ENCODE measurements at regions not wholly inside any gene's neighbourhood (a gene's known extent, or its start where the extent isn't known, plus 50 kb on each side); places are given as distances from the start of the nearest gene placed in this dataset.

DNA sequence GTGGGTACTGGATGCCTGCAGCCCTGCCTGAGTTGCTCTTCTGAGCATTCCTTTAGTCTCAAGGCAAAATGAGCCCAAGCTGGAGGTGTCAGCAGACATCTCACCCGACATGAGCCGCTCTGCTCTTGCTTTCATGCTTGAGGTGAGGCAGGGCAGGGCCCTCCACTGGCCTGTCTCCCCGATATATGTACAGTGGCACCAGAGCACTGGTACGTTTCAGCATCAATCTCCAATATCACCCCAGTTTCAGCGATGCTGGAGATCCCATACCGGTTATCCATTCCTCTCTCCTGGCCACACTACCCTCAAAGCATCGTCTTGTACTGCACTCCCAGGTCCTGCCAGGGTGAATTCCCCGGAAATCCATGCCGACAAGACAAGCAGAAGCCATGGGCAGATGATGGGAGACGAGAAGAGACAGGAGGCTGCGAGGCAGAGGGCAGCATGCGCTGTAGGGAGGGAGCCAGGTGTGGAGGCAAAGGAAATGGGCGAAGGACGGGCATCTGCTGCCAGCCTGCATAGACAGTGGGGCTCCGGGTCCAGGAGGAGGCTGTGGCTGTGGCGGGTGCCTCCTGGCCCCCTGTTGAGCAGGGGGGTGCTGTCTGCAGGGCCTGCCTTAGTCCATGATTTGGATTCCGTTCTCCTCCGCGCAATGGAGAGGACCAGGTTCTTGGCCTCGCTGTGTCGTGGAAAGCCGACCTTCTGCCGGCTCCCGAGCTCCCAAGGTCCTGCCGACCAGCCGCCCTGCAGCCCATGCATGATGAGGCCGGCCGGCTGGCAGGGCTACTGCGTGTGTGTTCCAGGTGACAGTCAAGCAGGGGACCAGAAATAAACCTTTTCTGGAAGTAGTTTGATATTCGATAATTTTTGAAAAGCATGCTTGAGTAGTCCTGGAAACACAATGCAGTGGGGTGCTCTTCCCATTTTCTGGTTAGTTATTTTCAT, 152.2 kb upstream of the IRX2 start:
- Histone ChIP-seq H3K4me1 (replicated peaks) (no peaks in the 10 kb centered on the region), H3K36me3 (no peaks in the 10 kb centered on the region), H3K4me3 (no peak overlapping the region), H3K27me3 (replicated peaks) (no peaks in the 10 kb centered on the region), H3K27ac (no peak overlapping the region), H3K9me3 (replicated peaks) (peaks cover 39% of the 10 kb centered on the region)
- peak in 1 of 2 experiments; percentile 36 for DNase-seq (ENCODE audit: low read depth in 1 of 2, low spot score in 2 of 2)

GRCh38 chr5:2902742-2903297, 151.3 kb upstream of the IRX2 start:
- Histone ChIP-seq H3K9me3 (replicated peaks) (peaks cover 45% of the 10 kb centered on the region), H3K4me1 (replicated peaks) (no peaks in the 10 kb centered on the region), H3K36me3 (no peaks in the 10 kb centered on the region), H3K4me3 (no peak overlapping the region), H3K27me3 (replicated peaks) (no peaks in the 10 kb centered on the region), H3K27ac (no peak overlapping the region)
- peak in 1 of 2 experiments; percentile 33 for DNase-seq (ENCODE audit: low read depth in 1 of 2, low spot score in 2 of 2)

GRCh38 chr5:2902186-2902585, 150.7 kb upstream of the IRX2 start:
- no peak overlapping the region for H3K27ac ChIP-seq
- H3K4me3 ChIP-seq = no peak overlapping the region
- no peaks in the 10 kb centered on the region for H3K4me1 ChIP-seq (replicated peaks)
- H3K27me3 ChIP-seq (replicated peaks) = no peaks in the 10 kb centered on the region
- H3K36me3 ChIP-seq = no peaks in the 10 kb centered on the region
- peaks cover 45% of the 10 kb centered on the region for H3K9me3 ChIP-seq (replicated peaks)
- peak in 1 of 2 experiments; percentile 35 for DNase-seq (ENCODE audit: low read depth in 1 of 2, low spot score in 2 of 2)

DNA sequence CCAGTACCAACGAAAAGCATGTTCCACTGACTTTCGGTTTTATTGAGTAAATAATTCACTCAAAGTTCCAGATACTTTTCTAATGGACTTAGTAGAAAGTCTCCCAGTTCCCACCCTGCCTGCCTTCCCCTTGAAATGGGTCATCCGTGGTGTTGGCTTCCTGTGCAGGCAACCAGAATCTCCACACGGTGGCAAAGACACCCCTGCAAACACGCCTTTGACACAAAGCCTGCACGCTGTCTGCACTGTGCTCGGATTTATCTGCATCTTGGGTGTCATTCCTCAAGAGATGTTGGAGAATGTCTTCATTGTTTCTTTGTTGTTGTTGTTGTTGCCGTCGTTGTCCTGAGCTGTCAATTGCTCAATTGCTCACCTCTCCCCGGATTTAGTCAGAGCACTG, 150.0 kb upstream of the IRX2 start:
- no peak overlapping the region for H3K4me3 ChIP-seq
- no peaks in the 10 kb centered on the region for H3K4me1 ChIP-seq (replicated peaks)
- H3K9me3 ChIP-seq (replicated peaks) = peaks cover 51% of the 10 kb centered on the region
- H3K27ac ChIP-seq = no peak overlapping the region
- H3K36me3 ChIP-seq = no peaks in the 10 kb centered on the region
- peak in 1 of 2 experiments; percentile 22 for DNase-seq (ENCODE audit: low read depth in 1 of 2, low spot score in 2 of 2)
- no peaks in the 10 kb centered on the region for H3K27me3 ChIP-seq (replicated peaks)

DNA sequence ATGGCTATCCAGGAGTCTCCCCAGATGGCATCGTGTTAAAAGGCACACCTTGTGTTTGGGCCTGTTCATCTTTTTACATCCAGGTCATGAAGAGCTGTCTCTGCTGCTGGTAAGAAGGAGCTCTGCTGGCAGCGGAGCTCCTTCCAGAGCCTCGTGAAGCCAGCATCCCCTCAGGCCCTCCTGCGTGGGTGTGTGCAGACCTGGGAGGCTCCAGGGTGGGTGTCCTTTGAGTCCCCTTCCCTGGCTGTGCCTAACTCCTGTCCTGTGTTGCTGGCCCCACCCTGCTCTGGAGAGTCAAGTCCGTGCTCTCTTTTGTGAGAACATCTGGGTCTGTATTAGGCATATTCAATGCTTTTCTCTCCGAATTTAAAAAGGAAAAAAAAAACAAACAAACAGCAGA, 149.6 kb upstream of the IRX2 start:
- Histone ChIP-seq H3K27me3 (replicated peaks) (no peaks in the 10 kb centered on the region), H3K4me3 (no peak overlapping the region), H3K27ac (no peak overlapping the region), H3K4me1 (replicated peaks) (no peaks in the 10 kb centered on the region), H3K36me3 (no peaks in the 10 kb centered on the region), H3K9me3 (replicated peaks) (peaks cover 46% of the 10 kb centered on the region)
- no peak for DNase-seq (ENCODE audit: low read depth in 1 of 2, low spot score in 2 of 2)

- no peak overlapping the region for H3K27ac ChIP-seq
- no peaks in the 10 kb centered on the region for H3K4me1 ChIP-seq (replicated peaks)
- H3K27me3 ChIP-seq (replicated peaks) = no peaks in the 10 kb centered on the region
- H3K36me3 ChIP-seq = no peaks in the 10 kb centered on the region
- H3K4me3 ChIP-seq = no peak overlapping the region
- H3K9me3 ChIP-seq (replicated peaks) = peaks cover 44% of the 10 kb centered on the region
- no peak for DNase-seq (ENCODE audit: low read depth in 1 of 2, low spot score in 2 of 2)
Observed at GRCh38 chr5:2900360-2900759, 148.9 kb upstream of the IRX2 start.

DNA sequence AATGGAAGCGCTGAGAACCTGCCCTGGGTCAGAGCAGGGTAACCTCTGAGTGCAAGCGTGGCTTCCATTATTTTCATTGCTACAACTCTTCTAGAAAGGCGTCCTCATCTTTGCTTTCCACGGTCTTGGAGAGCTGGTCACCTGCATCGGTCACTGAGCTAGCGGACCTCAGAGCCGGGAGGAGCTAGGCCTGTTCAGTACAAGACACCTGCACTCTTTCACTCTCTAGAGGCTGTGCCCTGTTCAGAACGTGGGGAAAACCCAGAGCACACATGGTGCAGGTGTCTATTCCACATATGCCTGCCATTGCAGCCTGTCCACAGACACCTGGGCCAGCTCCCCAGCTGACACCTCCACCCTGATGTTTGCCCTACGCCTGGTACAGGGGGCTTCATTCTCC, 147.8 kb upstream of the IRX2 start:
- Histone ChIP-seq H3K27me3 (replicated peaks) (no peaks in the 10 kb centered on the region), H3K36me3 (no peaks in the 10 kb centered on the region), H3K4me3 (no peak overlapping the region), H3K27ac (no peak overlapping the region), H3K9me3 (replicated peaks) (peaks cover 45% of the 10 kb centered on the region), H3K4me1 (replicated peaks) (no peaks in the 10 kb centered on the region)
- peak in 1 of 2 experiments; percentile 23 for DNase-seq (ENCODE audit: low read depth in 1 of 2, low spot score in 2 of 2)

- Histone ChIP-seq H3K4me3 (no peak overlapping the region), H3K9me3 (replicated peaks) (peaks cover 49% of the 10 kb centered on the region), H3K4me1 (replicated peaks) (no peaks in the 10 kb centered on the region), H3K36me3 (no peaks in the 10 kb centered on the region), H3K27ac (no peak overlapping the region), H3K27me3 (replicated peaks) (no peaks in the 10 kb centered on the region)
- peak in 1 of 2 experiments; percentile 32 for DNase-seq (ENCODE audit: low read depth in 1 of 2, low spot score in 2 of 2)
Observed at GRCh38 chr5:2898661-2899060, 147.2 kb upstream of the IRX2 start.

DNA sequence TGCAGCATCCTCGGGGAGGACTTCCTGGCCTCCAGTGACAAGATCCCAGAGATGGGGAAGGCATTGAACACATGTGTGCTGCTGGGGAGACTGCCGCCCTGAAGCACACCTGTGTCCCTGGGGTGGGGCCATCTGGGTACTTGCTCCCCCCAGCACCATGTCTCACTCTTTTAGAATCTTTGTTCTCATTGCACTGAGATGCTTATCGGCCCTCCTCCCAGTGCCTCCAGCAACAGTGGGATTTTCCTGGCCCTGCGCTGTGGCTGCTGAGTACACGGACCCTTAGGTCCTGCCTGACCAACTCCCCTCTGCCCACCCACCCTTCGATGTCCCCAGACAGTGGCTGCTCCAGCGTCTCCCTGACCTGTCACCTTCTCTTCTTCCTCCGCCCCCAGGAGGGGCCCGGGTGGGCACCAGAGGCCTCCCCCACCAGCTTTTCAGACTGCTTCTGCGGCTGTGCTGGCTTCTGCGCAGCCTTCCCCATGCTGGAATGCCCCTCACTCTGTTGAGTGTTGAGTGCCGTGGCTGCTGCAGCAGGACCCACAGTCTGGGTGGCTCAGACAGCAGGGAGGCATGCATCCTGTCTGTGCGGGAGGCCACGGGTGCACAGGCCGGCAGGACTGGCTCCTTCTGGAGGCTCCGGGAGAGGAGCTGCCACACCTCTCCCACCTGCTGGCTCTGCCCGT, 145.9 kb upstream of the IRX2 start:
- DNase-seq (ENCODE audit: low read depth in 1 of 2, low spot score in 2 of 2) = peak in 1 of 2 experiments; percentile 37
- H3K36me3 ChIP-seq = no peaks in the 10 kb centered on the region

DNA sequence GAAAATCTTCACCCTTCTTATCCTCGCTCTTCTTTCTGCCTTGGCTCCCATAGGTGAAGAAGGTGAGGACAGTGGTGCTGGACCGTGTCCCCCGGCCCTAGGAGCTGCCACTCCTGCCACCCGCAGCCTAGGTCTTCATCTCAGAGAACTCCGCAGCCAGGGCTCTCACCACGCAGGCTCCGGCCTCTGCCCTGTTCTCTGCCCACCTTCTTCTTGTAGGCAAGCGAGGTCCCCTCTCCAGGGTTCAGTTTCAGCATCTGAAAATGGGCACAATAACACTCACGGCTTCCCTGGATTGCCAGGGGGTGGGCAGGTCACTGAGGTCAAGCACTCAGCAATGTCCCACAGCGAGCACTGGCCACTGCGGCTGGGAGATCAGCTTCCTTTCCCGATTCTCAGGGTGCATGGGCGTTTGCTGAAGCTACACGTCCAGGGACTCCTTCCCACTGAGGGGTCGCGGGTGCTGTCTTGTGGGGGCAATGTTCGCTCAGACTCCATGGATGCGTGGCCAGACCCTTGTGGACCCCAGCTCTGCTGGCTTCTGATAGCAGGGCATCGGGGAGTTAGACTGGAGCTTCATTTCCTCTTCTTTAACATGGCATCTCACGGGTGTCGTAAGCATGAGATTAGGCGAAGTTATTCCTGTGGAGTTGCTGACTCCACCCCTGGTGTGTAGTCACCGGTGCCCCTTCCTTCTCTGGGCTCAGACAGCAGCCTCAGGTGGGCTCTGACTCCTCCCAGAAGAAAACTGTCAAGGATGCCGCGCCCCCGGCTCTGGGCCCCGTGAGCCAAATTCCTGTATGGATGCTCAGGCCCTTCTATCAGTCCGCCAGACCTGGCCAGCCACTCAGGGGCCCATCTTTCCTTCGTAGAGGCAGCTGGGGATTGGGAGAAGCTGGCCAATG, 145.1 kb upstream of the IRX2 start:
- H3K4me1 ChIP-seq (replicated peaks) = no peaks in the 10 kb centered on the region
- H3K27me3 ChIP-seq (replicated peaks) = no peaks in the 10 kb centered on the region
- H3K4me3 ChIP-seq = no peak overlapping the region
- peak in 1 of 2 experiments; percentile 37 for DNase-seq (ENCODE audit: low read depth in 1 of 2, low spot score in 2 of 2)
- H3K36me3 ChIP-seq = no peaks in the 10 kb centered on the region
- no peak overlapping the region for H3K27ac ChIP-seq
- H3K9me3 ChIP-seq (replicated peaks) = peaks cover 44% of the 10 kb centered on the region

More for the DNA sequence above, 145.9 kb upstream of the IRX2 start:
- no peaks in the 10 kb centered on the region for H3K27me3 ChIP-seq (replicated peaks)
- H3K9me3 ChIP-seq (replicated peaks) = peaks cover 46% of the 10 kb centered on the region
- no peaks in the 10 kb centered on the region for H3K4me1 ChIP-seq (replicated peaks)
- H3K27ac ChIP-seq = no peak overlapping the region
- no peak overlapping the region for H3K4me3 ChIP-seq

DNA sequence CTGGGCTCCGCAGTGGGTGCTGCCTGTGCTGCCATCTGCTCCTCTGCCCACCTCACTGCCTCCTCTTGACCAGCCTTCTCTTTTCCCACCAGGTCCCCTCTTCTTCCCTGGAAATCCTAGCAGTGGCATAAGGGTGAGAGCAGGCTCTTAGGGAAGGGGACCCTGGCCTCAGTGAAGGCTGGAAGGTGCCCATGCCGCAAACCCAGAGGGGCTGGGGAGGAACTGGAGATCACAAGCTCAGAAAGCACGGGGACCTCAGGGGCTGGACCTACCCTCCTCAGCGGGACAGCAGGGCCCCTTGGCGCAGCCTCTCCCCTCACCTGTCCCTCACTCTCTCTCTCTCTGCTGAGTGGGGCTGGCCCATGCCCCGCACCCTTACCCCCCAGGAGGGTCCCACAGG, 144.4 kb upstream of the IRX2 start:
- H3K9me3 ChIP-seq (replicated peaks) = peaks cover 44% of the 10 kb centered on the region
- DNase-seq (ENCODE audit: low read depth in 1 of 2, low spot score in 2 of 2) = peak in 1 of 2 experiments; percentile 34
- no peak overlapping the region for H3K27ac ChIP-seq

DNA sequence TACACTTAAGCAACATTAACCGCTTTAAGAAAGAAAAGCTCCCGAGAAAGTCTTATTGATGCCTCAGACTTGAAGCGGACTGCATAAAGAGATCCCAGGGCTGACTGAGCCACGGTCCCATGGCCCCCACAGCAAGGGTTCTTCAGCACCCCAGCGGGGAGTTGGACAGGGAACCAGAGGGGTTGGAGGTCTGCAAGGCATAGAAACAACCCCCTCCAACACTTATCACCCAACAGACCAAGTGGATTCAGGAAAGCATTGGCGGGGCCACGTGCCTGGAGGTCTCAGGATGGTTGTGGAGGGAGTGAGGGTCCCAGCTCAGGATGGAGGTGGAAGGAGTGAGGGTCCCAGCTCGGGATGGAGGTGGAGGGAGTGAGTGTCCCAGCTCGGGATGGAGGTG, 143.7 kb upstream of the IRX2 start:
- peaks cover 50% of the 10 kb centered on the region for H3K9me3 ChIP-seq (replicated peaks)
- H3K36me3 ChIP-seq = no peaks in the 10 kb centered on the region
- peak in 1 of 2 experiments; percentile 38 for DNase-seq (ENCODE audit: low read depth in 1 of 2, low spot score in 2 of 2)
- no peaks in the 10 kb centered on the region for H3K27me3 ChIP-seq (replicated peaks)
- no peak overlapping the region for H3K4me3 ChIP-seq
- no peaks in the 10 kb centered on the region for H3K4me1 ChIP-seq (replicated peaks)
- H3K27ac ChIP-seq = no peak overlapping the region

More for the DNA sequence above, 144.4 kb upstream of the IRX2 start:
- Histone ChIP-seq H3K4me3 (no peak overlapping the region), H3K4me1 (replicated peaks) (no peaks in the 10 kb centered on the region), H3K27me3 (replicated peaks) (no peaks in the 10 kb centered on the region), H3K36me3 (no peaks in the 10 kb centered on the region)

- H3K27ac ChIP-seq = no peak overlapping the region
- no peaks in the 10 kb centered on the region for H3K36me3 ChIP-seq
- DNase-seq (ENCODE audit: low read depth in 1 of 2, low spot score in 2 of 2) = peak in 1 of 2 experiments; percentile 37
- H3K27me3 ChIP-seq (replicated peaks) = no peaks in the 10 kb centered on the region
- H3K4me3 ChIP-seq = no peak overlapping the region
- H3K4me1 ChIP-seq (replicated peaks) = no peaks in the 10 kb centered on the region
- peaks cover 50% of the 10 kb centered on the region for H3K9me3 ChIP-seq (replicated peaks)
Observed at GRCh38 chr5:2894736-2895135, 143.3 kb upstream of the IRX2 start.
